ENCODE measurements at regions not wholly inside any gene's neighbourhood (a gene's known extent, or its start where the extent isn't known, plus 50 kb on each side); places are given as distances from the start of the nearest gene placed in this dataset.

DNA sequence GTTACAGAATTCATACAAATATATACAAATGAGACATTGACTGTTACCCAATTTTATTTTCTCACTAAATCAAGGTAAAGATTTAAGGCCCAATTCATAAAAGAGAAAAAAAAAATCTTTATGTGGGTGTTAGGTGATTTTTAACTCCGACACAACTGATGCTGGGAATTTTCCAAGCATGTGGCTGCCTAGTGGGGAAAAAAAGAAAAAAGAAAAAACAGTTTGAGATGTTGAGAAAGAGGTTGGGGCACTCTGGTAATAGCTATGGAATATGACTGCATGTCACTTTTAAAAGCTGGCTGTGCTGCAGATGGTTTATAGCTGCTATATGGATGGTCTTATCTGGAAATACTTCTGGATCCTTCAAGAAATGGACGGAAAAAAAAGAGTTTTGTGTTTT lies 739.9 kb upstream of the SOX9 start:
- TF ChIP-seq POLR2AphosphoS5 (IDR thresholded peaks at IDR 0.05; ENCODE audit: low read depth, low read length) = no peak
- TF ChIP-seq POU2F2 (IDR thresholded peaks at IDR 0.05; ENCODE audit: low read depth, low read length) = no peak
- TF ChIP-seq POLR2A (IDR thresholded peaks at IDR 0.05; ENCODE audit: low read depth, low read length) = no peak
- TF ChIP-seq TAF1 (IDR thresholded peaks at IDR 0.05; ENCODE audit: low read depth, low read length) = no peak
